GM12801 (cell line): ENCODE measurements at regions not wholly inside any gene's neighbourhood (a gene's known extent, or its start where the extent isn't known, plus 50 kb on each side); places are given as distances from the start of the nearest gene placed in this dataset.

Experiments used
- TF ChIP-seq, protein P1 (sequence below): IDR thresholded peaks from one replicate; pipeline ENCODE4 v1.5.1; 2011; ENCODE audit warnings: control low read depth; ENCODE audit not compliant: insufficient read length; ENCODE audit errors: extremely low read depth

DNA sequence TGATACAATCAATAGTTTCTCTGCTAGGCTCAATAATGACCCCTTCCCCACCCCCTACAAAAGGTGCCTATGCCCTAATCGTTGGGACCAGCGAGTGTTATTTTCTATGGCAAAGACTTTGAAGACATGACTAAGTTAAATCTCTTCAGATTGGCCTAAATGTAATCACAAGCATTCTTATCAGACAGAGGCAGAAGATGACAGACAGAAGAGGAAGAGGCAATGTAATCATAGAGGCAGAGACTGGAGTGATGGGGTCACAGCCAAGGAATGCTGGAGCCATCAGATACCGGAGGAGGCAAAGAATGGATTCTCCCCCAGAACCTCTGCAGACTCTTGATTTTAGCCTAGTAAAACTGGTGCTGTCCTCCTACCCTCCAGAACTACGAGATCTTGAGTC, 159.3 kb downstream of the EDN1 start:
- TF ChIP-seq, protein P1, sequence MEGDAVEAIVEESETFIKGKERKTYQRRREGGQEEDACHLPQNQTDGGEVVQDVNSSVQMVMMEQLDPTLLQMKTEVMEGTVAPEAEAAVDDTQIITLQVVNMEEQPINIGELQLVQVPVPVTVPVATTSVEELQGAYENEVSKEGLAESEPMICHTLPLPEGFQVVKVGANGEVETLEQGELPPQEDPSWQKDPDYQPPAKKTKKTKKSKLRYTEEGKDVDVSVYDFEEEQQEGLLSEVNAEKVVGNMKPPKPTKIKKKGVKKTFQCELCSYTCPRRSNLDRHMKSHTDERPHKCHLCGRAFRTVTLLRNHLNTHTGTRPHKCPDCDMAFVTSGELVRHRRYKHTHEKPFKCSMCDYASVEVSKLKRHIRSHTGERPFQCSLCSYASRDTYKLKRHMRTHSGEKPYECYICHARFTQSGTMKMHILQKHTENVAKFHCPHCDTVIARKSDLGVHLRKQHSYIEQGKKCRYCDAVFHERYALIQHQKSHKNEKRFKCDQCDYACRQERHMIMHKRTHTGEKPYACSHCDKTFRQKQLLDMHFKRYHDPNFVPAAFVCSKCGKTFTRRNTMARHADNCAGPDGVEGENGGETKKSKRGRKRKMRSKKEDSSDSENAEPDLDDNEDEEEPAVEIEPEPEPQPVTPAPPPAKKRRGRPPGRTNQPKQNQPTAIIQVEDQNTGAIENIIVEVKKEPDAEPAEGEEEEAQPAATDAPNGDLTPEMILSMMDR = no peak

DNA sequence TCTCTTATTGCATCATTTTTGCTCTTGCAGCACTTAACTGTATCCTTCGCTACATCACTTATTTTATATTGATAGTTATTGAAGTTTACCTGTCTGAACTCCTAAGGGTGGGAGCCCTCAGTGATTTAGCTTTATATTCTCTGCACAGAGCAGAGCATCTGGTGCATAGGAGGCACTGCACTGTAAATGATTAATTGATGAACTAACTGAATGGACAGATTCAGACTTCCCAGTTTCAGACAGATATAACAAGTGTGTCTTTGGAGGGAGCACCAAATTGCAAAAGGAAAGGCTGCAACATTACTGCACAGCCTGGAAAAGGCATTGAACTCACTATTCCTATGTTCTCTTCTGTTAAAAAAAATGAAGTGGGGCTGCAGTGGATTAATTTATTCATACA, 160.3 kb downstream of the EDN1 start:
- TF ChIP-seq, protein P1 = no peak

DNA sequence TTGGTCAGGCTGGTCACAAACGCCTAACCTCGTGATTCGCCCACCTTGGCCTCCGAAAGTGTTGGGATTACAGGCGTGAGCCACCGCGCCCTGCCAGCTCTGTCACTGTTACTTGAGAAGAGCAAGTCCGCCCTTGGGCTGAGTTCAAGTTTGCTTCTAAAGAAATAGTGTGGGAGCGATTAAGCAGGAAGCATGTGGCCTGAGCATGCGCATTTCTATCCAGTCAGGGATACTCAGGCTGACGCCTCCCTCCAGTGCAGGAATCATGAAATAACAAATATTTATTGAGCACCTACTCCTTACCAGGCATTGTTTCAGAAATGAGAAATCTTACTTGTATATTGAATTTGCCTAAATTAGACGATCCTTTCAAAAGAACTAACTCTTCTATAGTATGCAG, 166.2 kb downstream of the EDN1 start:
- TF ChIP-seq, protein P1 = no peak

DNA sequence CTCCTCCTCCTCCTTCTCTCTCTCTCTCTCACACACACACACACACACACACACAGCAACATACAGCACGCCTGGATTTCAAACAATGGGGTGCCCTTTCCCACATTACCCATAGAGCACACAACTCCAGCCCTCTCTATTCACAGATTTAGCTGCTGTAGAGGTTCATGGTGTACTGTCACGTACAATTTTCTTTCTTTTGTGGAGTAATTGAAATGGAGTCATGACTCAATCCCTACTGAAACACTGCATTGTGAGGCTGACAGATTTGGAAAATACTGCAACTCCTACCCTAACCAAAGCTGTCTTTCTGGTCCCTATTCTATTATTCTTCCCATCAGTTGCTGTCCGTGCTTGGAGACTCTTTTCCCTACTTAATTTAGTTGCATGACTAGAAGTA, 166.9 kb downstream of the EDN1 start:
- TF ChIP-seq, protein P1 = no peak

DNA sequence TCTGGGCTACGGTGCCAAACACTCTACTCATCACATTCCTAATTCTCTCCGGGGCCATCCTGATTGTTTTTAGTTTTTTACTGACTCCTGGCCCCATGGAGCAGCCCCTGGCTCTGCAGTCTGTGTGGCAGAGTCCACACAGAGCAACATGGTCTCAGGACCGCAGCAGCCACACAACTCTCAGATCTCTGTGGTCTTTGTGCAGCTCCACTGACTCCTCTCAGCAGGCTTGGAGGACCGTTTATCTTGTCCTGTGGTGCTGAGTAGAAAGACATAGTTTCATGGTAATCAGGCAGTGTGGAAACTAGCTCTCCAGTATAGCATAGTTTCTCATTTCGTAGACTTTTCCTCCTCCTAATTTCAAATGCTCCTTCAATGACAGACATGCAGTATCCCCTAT, 168.4 kb downstream of the EDN1 start:
- TF ChIP-seq, protein P1 = no peak

DNA sequence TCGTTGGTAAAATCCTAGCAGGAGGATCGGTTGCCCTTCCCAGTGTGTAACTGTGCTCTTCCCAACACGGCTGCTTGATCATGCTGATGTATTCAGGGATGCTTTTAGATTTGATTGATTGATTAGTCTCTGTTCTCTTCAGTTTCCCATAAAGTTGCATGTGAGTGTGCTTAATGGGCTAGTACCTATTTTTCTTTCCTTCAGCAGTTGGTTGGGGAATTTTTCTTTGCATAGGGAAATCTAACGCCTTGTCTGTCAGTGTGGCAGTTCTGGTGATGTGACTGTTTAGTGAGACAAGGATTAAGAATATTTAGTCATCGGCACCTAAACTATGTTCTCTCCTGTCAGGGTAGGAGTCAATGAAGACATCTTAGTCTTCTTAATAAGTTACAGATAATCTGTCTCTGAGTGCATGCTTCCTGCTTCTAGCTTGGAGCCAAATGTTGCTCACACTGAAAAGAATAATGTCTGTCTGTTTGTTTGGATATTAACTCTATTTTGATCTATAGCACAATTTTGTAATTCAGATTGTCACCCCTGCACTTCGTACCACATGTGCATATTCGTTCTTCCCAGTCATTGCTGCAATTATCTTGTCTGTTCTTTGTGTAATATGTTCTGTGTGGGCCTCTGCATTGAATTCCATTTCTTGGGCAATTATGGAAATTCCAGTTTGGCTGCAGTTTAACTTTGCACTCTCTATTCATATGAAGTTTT, 169.9 kb downstream of the EDN1 start:
- TF ChIP-seq, protein P1 = no peak

DNA sequence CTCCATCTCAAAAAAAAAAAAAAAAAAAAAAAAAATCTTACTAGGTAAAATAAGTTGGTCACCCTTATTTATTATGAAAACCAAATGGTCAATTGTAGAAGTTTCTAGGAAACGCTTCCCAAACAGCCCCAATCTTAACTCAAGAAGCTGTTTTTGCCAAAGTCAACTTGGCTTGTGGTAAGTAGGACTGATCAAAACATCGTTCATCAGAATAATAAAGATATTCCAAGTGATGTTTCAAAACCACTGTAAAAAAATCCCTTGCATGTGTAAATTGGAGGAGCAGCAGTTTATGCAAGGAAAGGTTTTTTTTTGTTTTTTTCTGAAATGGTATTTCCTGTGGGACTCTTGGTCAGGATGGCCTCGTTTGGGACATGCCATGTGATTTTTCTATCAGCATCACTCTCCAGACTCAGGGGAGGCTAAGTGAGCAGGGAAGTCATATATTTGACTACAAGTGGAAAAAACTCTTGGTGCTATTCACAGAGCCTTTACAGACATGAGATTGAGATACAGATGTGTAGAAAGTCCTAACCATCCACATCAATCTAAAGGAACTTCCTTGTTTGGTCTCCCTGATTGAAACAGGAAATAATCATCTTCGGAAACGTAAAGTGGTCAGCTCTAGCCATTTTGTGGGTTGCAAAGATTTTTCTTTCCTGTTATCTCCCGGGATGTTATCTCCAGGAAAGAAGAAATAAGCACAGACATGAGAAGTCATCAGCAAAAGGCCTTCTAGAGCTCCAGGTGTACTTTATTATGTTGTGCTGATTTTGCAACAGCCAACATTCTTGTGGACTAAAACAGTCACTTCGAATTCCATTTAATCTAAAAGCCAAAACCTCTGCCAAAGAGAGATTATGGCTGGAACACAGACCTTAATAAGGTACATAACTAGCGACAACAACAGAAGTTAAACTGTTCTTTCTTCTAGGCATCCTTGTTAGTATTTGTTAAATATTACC, 177.8 kb downstream of the EDN1 start:
- TF ChIP-seq, protein P1 = no peak
